ENCODE measurements at regions not wholly inside any gene's neighbourhood (a gene's known extent, or its start where the extent isn't known, plus 50 kb on each side); places are given as distances from the start of the nearest gene placed in this dataset.
A peak's percentile ranks its signal among the peaks of the same experiment; 100 is the strongest.

- DNase-seq (ENCODE audit: low spot score), result no peak
Measured at GRCh38 chr11:27968461-27968860, 139.5 kb downstream of the KIF18A start.

GRCh38 chr11:27965559-27965958 is 142.4 kb downstream of the KIF18A start:
- no peak for DNase-seq (ENCODE audit: low spot score)

- DNase-seq (ENCODE audit: low spot score), result no peak
Measured at GRCh38 chr11:27963370-27963769, 144.6 kb downstream of the KIF18A start.

GRCh38 chr11:27949951-27950738 is 157.8 kb downstream of the KIF18A start:
- DNase-seq (ENCODE audit: low spot score), result no peak

- no peak for DNase-seq (ENCODE audit: low spot score)
Measured at GRCh38 chr11:27945348-27945747, 162.6 kb downstream of the KIF18A start.

GRCh38 chr11:27938011-27938410 is 169.9 kb downstream of the KIF18A start:
- DNase-seq (ENCODE audit: low spot score), result no peak

- DNase-seq (ENCODE audit: low spot score), result peak; percentile 77
Measured at GRCh38 chr11:27934830-27935145, 173.2 kb downstream of the KIF18A start.

- no peak for DNase-seq (ENCODE audit: low spot score)
Measured at GRCh38 chr11:27933992-27934829, 173.7 kb downstream of the KIF18A start.

- no peak for DNase-seq (ENCODE audit: low spot score)
Measured at GRCh38 chr11:27931770-27932169, 176.2 kb downstream of the KIF18A start.

GRCh38 chr11:27930946-27931345 is 177.0 kb downstream of the KIF18A start:
- no peak for DNase-seq (ENCODE audit: low spot score)

GRCh38 chr11:27928809-27929208 is 179.1 kb downstream of the KIF18A start:
- DNase-seq (ENCODE audit: low spot score), result no peak

- no peak for DNase-seq (ENCODE audit: low spot score)
Measured at GRCh38 chr11:27926981-27927481, 180.9 kb downstream of the KIF18A start.

GRCh38 chr11:27926486-27926885 is 181.5 kb downstream of the KIF18A start:
- no peak for DNase-seq (ENCODE audit: low spot score)

- no peak for DNase-seq (ENCODE audit: low spot score)
Measured at GRCh38 chr11:27921472-27921871, 186.5 kb downstream of the KIF18A start.

GRCh38 chr11:27916541-27917100 is 191.3 kb downstream of the KIF18A start:
- DNase-seq (ENCODE audit: low spot score), result no peak

- no peak for DNase-seq (ENCODE audit: low spot score)
Measured at GRCh38 chr11:27914080-27914479, 193.9 kb downstream of the KIF18A start.

- DNase-seq (ENCODE audit: low spot score), result peak; percentile 11
Measured at GRCh38 chr11:27913650-27914049, 194.3 kb downstream of the KIF18A start.

GRCh38 chr11:27912916-27913315 is 195.0 kb downstream of the KIF18A start:
- no peak for DNase-seq (ENCODE audit: low spot score)

- DNase-seq (ENCODE audit: low spot score), result peak; percentile 57
Measured at GRCh38 chr11:27910186-27910931, 197.6 kb downstream of the KIF18A start.

- no peak for DNase-seq (ENCODE audit: low spot score)
Measured at GRCh38 chr11:27909386-27909785, 198.6 kb downstream of the KIF18A start.

GRCh38 chr11:27908621-27909020 is 199.3 kb downstream of the KIF18A start:
- no peak for DNase-seq (ENCODE audit: low spot score)

GRCh38 chr11:27907530-27907929 is 200.4 kb downstream of the KIF18A start:
- DNase-seq (ENCODE audit: low spot score), result no peak

Data from RKO (cell line).